IMR-90 (cell line): ENCODE measurements at regions not wholly inside any gene's neighbourhood (a gene's known extent, or its start where the extent isn't known, plus 50 kb on each side); places are given as distances from the start of the nearest gene placed in this dataset.

ENCODE experiments used
- ATAC-seq: fragments of 200-7000 bp; cut with Tn5 transposase; 2 replicates; pipeline ENCODE4 v1.9.1; 2020; ENCODE audit warnings: low read depth, mild to moderate bottlenecking, moderate library complexity
- BruUV-seq: library from RNA; stranded (reverse); fragments of 400-500 nt; replicated peaks from 2 replicates; lab custom pipeline; 2021; lab: Mats Ljungman, UMichigan
- CTCF ChIA-PET: fragments of 300-600 bp; formaldehyde crosslinking; extraction: SDS; loops from one replicate; lab custom pipeline; 2021; ENCODE audit warnings: antibody characterized with exemption; lab: Yijun Ruan, JAX
- POLR2A ChIA-PET: fragments of 300-600 bp; sonication (Branson Sonifier 250); formaldehyde crosslinking; loops from one replicate; lab custom pipeline; 2022; ENCODE audit warnings: antibody characterized with exemption; ENCODE audit not compliant: unreplicated experiment; lab: Charles Lee
- DNase-seq: peaks from one replicate; pipeline ENCODE4 v3.0.0; 2013
- H2AFZ ChIP-seq: replicated peaks from 2 replicates; pipeline ENCODE3; 2013; ENCODE audit warnings: low read length, mild to moderate bottlenecking; ENCODE audit not compliant: poor library complexity
- H2AK5ac ChIP-seq: 2 replicates; pipeline ENCODE4 v1.6.1; 2013; ENCODE audit warnings: low read depth, low read length, inconsistent platforms
- H2AK9ac ChIP-seq: replicated peaks from 2 replicates; pipeline ENCODE3; 2013; ENCODE audit warnings: mild to moderate bottlenecking, low read depth, low read length, moderate library complexity; ENCODE audit not compliant: poor library complexity
- H2BK120ac ChIP-seq: 2 replicates; pipeline ENCODE4 v1.6.1; 2013; ENCODE audit warnings: low read depth, low read length, inconsistent platforms
- H2BK15ac ChIP-seq: 3 replicates; pipeline ENCODE4 v1.6.1; 2013; ENCODE audit warnings: low read depth, low read length, inconsistent platforms
- H2BK20ac ChIP-seq: 2 replicates; pipeline ENCODE4 v1.6.1; 2013; ENCODE audit warnings: low read depth, mild to moderate bottlenecking, inconsistent platforms, low read length, moderate library complexity
- H2BK5ac ChIP-seq: 2 replicates; pipeline ENCODE4 v1.6.1; 2013; ENCODE audit warnings: mild to moderate bottlenecking, low read depth, low read length, inconsistent platforms; ENCODE audit not compliant: poor library complexity, severe bottlenecking
- H3K14ac ChIP-seq: replicated peaks from 2 replicates; pipeline ENCODE4 v1.6.1; 2013; ENCODE audit warnings: low read depth, low read length, inconsistent platforms
- H3K18ac ChIP-seq: 2 replicates; pipeline ENCODE4 v1.6.1; 2013; ENCODE audit warnings: low read depth, low read length, control low read depth
- H3K23ac ChIP-seq: 2 replicates; pipeline ENCODE4 v1.6.1; 2013; ENCODE audit warnings: low read depth, low read length, inconsistent platforms
- H3K27ac ChIP-seq: 2 replicates; pipeline ENCODE4 v1.5.1; 2013; ENCODE audit warnings: mild to moderate bottlenecking, control low read depth, low read length; ENCODE audit not compliant: insufficient read depth
- H3K27me3 ChIP-seq: 2 replicates; pipeline ENCODE4 v1.6.1; 2013; ENCODE audit warnings: low read length; ENCODE audit not compliant: control insufficient read depth, insufficient read depth
- H3K36me3 ChIP-seq: 2 replicates; pipeline ENCODE4 v1.6.1; 2013; ENCODE audit warnings: low read length, mixed read lengths; ENCODE audit not compliant: control insufficient read depth, insufficient read depth
- H3K4ac ChIP-seq: 2 replicates; pipeline ENCODE4 v1.6.1; 2013; ENCODE audit warnings: low read depth, low read length, inconsistent platforms
- H3K4me1 ChIP-seq: 2 replicates; pipeline ENCODE4 v1.6.1; 2013; ENCODE audit warnings: low read length, mixed read lengths; ENCODE audit not compliant: control insufficient read depth, insufficient read depth
- H3K4me2 ChIP-seq: 2 replicates; pipeline ENCODE4 v1.6.1; 2013; ENCODE audit warnings: low read depth, mild to moderate bottlenecking, control low read depth, low read length, moderate library complexity
- H3K4me3 ChIP-seq: 2 replicates; pipeline ENCODE4 v1.5.1; 2013; ENCODE audit warnings: low read depth, mild to moderate bottlenecking, control low read depth, low read length, moderate library complexity; ENCODE audit not compliant: insufficient read depth
- H3K56ac ChIP-seq: 2 replicates; pipeline ENCODE4 v1.6.1; 2013; ENCODE audit warnings: low read length, inconsistent platforms; ENCODE audit not compliant: insufficient read depth; ENCODE audit errors: extremely low read depth
- H3K79me1 ChIP-seq, 2 experiments: 2 replicates each; pipeline ENCODE4 v1.6.1; 2013; ENCODE audit warnings: low read length in 2 of 2, inconsistent platforms in 1 of 2, low read depth in 1 of 2
- H3K9ac ChIP-seq: 2 replicates; pipeline ENCODE4 v1.6.1; 2013; ENCODE audit warnings: low read depth, low read length, control low read depth
- H3K9me1 ChIP-seq: 2 replicates; pipeline ENCODE4 v1.6.1; 2013; ENCODE audit warnings: low read length, inconsistent platforms; ENCODE audit not compliant: insufficient read depth
- H3K9me3 ChIP-seq: 2 replicates; pipeline ENCODE4 v1.6.1; 2013; ENCODE audit warnings: low read length; ENCODE audit not compliant: control insufficient read depth, insufficient read depth
- H4K20me1 ChIP-seq: 2 replicates; pipeline ENCODE4 v1.6.1; 2013; ENCODE audit warnings: low read length, inconsistent platforms; ENCODE audit not compliant: insufficient read depth
- H4K5ac ChIP-seq: 2 replicates; pipeline ENCODE4 v1.6.1; 2013; ENCODE audit warnings: mild to moderate bottlenecking, low read depth, low read length, control low read depth
- H4K8ac ChIP-seq, 2 experiments: 2 replicates each; pipeline ENCODE4 v1.6.1; 2013; ENCODE audit warnings: low read depth in 2 of 2, low read length in 2 of 2, control low read depth in 1 of 2, inconsistent platforms in 1 of 2
- H4K91ac ChIP-seq: 2 replicates; pipeline ENCODE4 v1.6.1; 2013; ENCODE audit warnings: low read depth, low read length, inconsistent platforms; ENCODE audit not compliant: insufficient read depth
- BHLHE40 ChIP-seq: fragments of 150-350 bp; IDR thresholded peaks from 2 replicates; pipeline ENCODE4 v1.6.1; 2016; ENCODE audit warnings: mild to moderate bottlenecking, low read depth, low read length
- CEBPB ChIP-seq: IDR thresholded peaks from 2 replicates; pipeline ENCODE4 v1.6.1; 2012; ENCODE audit warnings: low read depth, low read length, improper control_type of control experiment
- CHD1 ChIP-seq: IDR thresholded peaks from 2 replicates; pipeline ENCODE4 v1.6.1; 2012; ENCODE audit warnings: low read depth, low read length, improper control_type of control experiment
- FOS ChIP-seq: fragments of 150-350 bp; IDR thresholded peaks from 2 replicates; pipeline ENCODE4 v1.6.1; 2016; ENCODE audit warnings: low read depth, low read length
- MAFK ChIP-seq: IDR thresholded peaks from 2 replicates; pipeline ENCODE4 v1.6.1; 2012; ENCODE audit warnings: low read depth, low read length, improper control_type of control experiment
- MAZ ChIP-seq: IDR thresholded peaks from 2 replicates; pipeline ENCODE4 v1.6.1; 2012; ENCODE audit warnings: low read depth, mild to moderate bottlenecking, low read length, improper control_type of control experiment, moderate library complexity, borderline replicate concordance
- MXI1 ChIP-seq: IDR thresholded peaks from 2 replicates; pipeline ENCODE4 v1.6.1; 2012; ENCODE audit warnings: low read depth, mild to moderate bottlenecking, low read length, moderate library complexity, borderline replicate concordance
- NFE2L2 ChIP-seq: fragments of 150-350 bp; IDR thresholded peaks from 2 replicates; pipeline ENCODE4 v1.6.1; 2016; ENCODE audit warnings: low read depth, mild to moderate bottlenecking, low read length
- POLR2A ChIP-seq: IDR thresholded peaks from 2 replicates; pipeline ENCODE4 v1.6.1; 2012; ENCODE audit warnings: mild to moderate bottlenecking, low read depth, low read length
- RAD21 ChIP-seq: IDR thresholded peaks from 2 replicates; pipeline ENCODE4 v1.6.1; 2012; ENCODE audit warnings: low read length, improper control_type of control experiment
- RCOR1 ChIP-seq: IDR thresholded peaks from 2 replicates; pipeline ENCODE4 v1.6.1; 2012; ENCODE audit warnings: mild to moderate bottlenecking, low read length, improper control_type of control experiment; ENCODE audit not compliant: insufficient replicate concordance
- RFX5 ChIP-seq: IDR thresholded peaks from 2 replicates; pipeline ENCODE4 v1.8.0; 2012; ENCODE audit warnings: low read depth, mild to moderate bottlenecking, low read length, moderate library complexity
- SMC3 ChIP-seq: fragments of 150-350 bp; IDR thresholded peaks from 2 replicates; pipeline ENCODE4 v1.6.1; 2016; ENCODE audit warnings: low read depth, mild to moderate bottlenecking, antibody characterized with exemption, low read length, moderate library complexity
- WGBS, 2 experiments: methylation state at CpG; one replicate each; pipeline versions ENCODE4 v1.1.5 to v1.1.7; 2013; ENCODE audit warnings: missing lambda C conversion rate in 2 of 2; ENCODE audit not compliant: insufficient read length in 1 of 2; ENCODE audit errors: extremely low coverage in 2 of 2; 5-methylcytosine and 5-hydroxymethylcytosine counted together
- dilution Hi-C: fragments of 300-500 bp; cut with HindIII; formaldehyde crosslinking; loops from one replicate; pipeline ENCODE4 v1.14.3; 2018; ENCODE audit warnings: low sequenced_read_pairs; ENCODE audit not compliant: unreplicated experiment
- in situ Hi-C: fragments of 300-500 bp; cut with MboI; formaldehyde crosslinking; loops from 3 replicates; pipeline ENCODE4 v1.14.3; 2019; ENCODE audit warnings: low sequenced_read_pairs, inconsistent platforms, mixed read lengths
- intact Hi-C: fragments of 100-400 bp; cut with micrococcal nuclease; formaldehyde crosslinking; loops from 2 replicates; pipeline ENCODE4 v1.10.0; 2022
- TF ChIP-seq, protein P1 (sequence below): fragments of 150-350 bp; IDR thresholded peaks from 2 replicates; pipeline ENCODE4 v1.6.1; 2017; ENCODE audit warnings: mild to moderate bottlenecking, antibody characterized with exemption, low read length, low read depth
- TF ChIP-seq, protein P2 (sequence below): conservative IDR thresholded peaks from 2 replicates; pipeline ENCODE4 v1.5.1; 2012; ENCODE audit warnings: mild to moderate bottlenecking, low read depth, low read length, improper control_type of control experiment
- TF ChIP-seq, protein P3 (sequence below): fragments of 150-350 bp; IDR thresholded peaks from 2 replicates; pipeline ENCODE4 v1.6.1; 2016; ENCODE audit warnings: low read depth, mild to moderate bottlenecking, low read length, moderate library complexity, borderline replicate concordance

DNA sequence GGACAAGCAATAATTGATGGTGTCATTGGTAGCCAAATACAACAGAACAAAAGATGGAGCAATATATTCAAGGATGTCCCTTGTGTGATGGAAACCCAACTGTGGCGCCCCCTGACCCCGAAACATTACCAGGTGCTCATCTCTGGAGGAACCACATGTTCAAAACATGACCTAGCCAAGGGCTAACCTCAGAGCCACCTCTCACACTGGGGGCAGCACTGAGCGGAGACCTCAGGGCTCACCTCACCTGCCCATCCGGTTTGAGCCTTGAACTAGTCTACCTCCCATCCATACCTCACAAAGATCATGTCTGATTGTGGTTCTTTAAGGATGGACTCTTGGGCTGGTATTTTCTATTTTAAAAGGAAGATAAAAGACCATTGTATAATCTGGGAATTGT, 314.4 kb upstream of the CDH7 start:
- Histone ChIP-seq H2BK15ac (no peak overlapping the region), H3K79me1 (no peaks in the 10 kb centered on the region), H3K9me1 (no peaks in the 10 kb centered on the region), H3K9me3 (peaks cover 9% of the 10 kb centered on the region), H3K4me1 (no peaks in the 10 kb centered on the region), H3K27me3 (no peaks in the 10 kb centered on the region), H3K14ac (no peak overlapping the region), H3K18ac (no peak overlapping the region), H2AK9ac (no peak overlapping the region), H3K4me3 (no peak overlapping the region), H3K4me2 (no peak overlapping the region), H3K9ac (no peak overlapping the region), H3K56ac (no peak overlapping the region), H4K20me1 (no peaks in the 10 kb centered on the region), H4K8ac (no peak overlapping the region), H2BK20ac (no peak overlapping the region), H2BK120ac (no peak overlapping the region), H2BK5ac (no peak overlapping the region), H2AFZ (no peak overlapping the region), H3K4ac (no peak overlapping the region), H4K91ac (no peak overlapping the region), H3K36me3 (no peaks in the 10 kb centered on the region), H2AK5ac (no peak overlapping the region), H4K5ac (no peak overlapping the region), H3K27ac (no peak overlapping the region), H3K23ac (no peak overlapping the region)
- CTCF ChIA-PET = no interaction called here
- in situ Hi-C loops = no loop called here
- BruUV-seq = no TSS peak
- WGBS, 2 experiments = no CpG with 5 or more reads among the region's 4 CpGs
- intact Hi-C loops = no loop called here
- no peak for ATAC-seq
- dilution Hi-C loops = no loop called here
- TF ChIP-seq SMC3 = no peak
- no peak for TF ChIP-seq RAD21
- no peak for TF ChIP-seq BHLHE40
- no peak for TF ChIP-seq CHD1
- TF ChIP-seq MAZ = no peak
- TF ChIP-seq, protein P1, sequence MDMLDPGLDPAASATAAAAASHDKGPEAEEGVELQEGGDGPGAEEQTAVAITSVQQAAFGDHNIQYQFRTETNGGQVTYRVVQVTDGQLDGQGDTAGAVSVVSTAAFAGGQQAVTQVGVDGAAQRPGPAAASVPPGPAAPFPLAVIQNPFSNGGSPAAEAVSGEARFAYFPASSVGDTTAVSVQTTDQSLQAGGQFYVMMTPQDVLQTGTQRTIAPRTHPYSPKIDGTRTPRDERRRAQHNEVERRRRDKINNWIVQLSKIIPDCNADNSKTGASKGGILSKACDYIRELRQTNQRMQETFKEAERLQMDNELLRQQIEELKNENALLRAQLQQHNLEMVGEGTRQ = no peak
- TF ChIP-seq CEBPB = no peak
- TF ChIP-seq RCOR1 = no peak
- no peak for TF ChIP-seq NFE2L2
- TF ChIP-seq, protein P2, sequence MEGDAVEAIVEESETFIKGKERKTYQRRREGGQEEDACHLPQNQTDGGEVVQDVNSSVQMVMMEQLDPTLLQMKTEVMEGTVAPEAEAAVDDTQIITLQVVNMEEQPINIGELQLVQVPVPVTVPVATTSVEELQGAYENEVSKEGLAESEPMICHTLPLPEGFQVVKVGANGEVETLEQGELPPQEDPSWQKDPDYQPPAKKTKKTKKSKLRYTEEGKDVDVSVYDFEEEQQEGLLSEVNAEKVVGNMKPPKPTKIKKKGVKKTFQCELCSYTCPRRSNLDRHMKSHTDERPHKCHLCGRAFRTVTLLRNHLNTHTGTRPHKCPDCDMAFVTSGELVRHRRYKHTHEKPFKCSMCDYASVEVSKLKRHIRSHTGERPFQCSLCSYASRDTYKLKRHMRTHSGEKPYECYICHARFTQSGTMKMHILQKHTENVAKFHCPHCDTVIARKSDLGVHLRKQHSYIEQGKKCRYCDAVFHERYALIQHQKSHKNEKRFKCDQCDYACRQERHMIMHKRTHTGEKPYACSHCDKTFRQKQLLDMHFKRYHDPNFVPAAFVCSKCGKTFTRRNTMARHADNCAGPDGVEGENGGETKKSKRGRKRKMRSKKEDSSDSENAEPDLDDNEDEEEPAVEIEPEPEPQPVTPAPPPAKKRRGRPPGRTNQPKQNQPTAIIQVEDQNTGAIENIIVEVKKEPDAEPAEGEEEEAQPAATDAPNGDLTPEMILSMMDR = no peak
- no peak for TF ChIP-seq MAFK
- TF ChIP-seq RFX5 = no peak
- TF ChIP-seq MXI1 = no peak
- no peak for TF ChIP-seq FOS
- TF ChIP-seq, protein P3, sequence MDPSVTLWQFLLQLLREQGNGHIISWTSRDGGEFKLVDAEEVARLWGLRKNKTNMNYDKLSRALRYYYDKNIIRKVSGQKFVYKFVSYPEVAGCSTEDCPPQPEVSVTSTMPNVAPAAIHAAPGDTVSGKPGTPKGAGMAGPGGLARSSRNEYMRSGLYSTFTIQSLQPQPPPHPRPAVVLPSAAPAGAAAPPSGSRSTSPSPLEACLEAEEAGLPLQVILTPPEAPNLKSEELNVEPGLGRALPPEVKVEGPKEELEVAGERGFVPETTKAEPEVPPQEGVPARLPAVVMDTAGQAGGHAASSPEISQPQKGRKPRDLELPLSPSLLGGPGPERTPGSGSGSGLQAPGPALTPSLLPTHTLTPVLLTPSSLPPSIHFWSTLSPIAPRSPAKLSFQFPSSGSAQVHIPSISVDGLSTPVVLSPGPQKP = no peak
- no peak for TF ChIP-seq POLR2A
- no peak for DNase-seq
- POLR2A ChIA-PET = no interaction called here
